ENCODE measurements at regions not wholly inside any gene's neighbourhood (a gene's known extent, or its start where the extent isn't known, plus 50 kb on each side); places are given as distances from the start of the nearest gene placed in this dataset.

DNA sequence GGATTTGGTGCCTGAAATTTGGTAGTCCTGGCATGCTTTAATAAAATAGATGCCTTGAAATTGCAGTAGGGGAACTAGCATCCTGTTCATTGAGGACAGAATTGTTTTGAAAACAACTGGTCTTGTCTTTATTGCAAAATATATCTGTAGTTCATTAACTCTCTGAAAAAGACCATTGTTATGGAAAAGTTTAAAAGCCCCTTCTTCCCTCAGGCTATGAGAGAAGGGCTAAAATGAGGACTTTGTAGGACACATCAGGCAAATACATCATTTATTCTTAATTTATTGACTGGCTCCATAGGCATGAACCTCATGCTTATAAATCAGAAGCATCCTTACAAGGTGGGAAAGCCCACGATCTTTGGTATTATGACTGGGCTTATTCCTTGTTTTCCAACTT is 221.0 kb upstream of the CBLB start:
- intact Hi-C loops (cut with DNase I; ENCODE audit: low total_unique reads): no loop called here
- no peak for DNase-seq (ENCODE audit: low spot score in 2 of 2)
- WGBS, 2 donors: 82 to 92% methylated on average over 1 of the region's 1 CpG
- H3K4me3 ChIP-seq (ENCODE audit: low read depth, poor library complexity, severe bottlenecking): no peak overlapping the region
- TF ChIP-seq POLR2A (IDR thresholded peaks at IDR 0.05): no peak
- TF ChIP-seq, protein P1, sequence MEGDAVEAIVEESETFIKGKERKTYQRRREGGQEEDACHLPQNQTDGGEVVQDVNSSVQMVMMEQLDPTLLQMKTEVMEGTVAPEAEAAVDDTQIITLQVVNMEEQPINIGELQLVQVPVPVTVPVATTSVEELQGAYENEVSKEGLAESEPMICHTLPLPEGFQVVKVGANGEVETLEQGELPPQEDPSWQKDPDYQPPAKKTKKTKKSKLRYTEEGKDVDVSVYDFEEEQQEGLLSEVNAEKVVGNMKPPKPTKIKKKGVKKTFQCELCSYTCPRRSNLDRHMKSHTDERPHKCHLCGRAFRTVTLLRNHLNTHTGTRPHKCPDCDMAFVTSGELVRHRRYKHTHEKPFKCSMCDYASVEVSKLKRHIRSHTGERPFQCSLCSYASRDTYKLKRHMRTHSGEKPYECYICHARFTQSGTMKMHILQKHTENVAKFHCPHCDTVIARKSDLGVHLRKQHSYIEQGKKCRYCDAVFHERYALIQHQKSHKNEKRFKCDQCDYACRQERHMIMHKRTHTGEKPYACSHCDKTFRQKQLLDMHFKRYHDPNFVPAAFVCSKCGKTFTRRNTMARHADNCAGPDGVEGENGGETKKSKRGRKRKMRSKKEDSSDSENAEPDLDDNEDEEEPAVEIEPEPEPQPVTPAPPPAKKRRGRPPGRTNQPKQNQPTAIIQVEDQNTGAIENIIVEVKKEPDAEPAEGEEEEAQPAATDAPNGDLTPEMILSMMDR (IDR thresholded peaks at IDR 0.05): no peak

DNA sequence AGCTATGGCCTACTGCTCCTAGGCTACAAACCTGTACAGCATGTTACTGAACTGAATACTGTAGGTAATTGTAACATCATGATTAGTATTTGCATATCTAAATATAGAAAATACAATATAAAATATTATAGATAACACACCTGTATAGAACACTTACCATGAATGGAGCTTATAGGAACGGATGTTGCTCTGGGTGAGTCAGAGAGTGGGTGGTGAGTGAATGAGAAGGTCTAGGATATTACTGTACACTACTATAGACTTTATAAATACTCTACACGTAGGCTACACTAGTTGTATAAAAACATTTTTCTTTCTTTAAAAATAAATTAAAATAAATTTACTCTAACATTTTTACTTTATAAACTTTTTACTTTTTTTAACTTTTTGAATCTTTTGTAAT is 224.0 kb upstream of the CBLB start:
- no peak for DNase-seq (ENCODE audit: low spot score in 2 of 2)
- TF ChIP-seq, protein P1 (IDR thresholded peaks at IDR 0.05): no peak
- no peak for TF ChIP-seq POLR2A (IDR thresholded peaks at IDR 0.05)
- intact Hi-C loops (cut with DNase I; ENCODE audit: low total_unique reads): no loop called here
- WGBS, 2 donors: 84 to 89% methylated on average over 2 of the region's 2 CpGs
- no peak overlapping the region for H3K4me3 ChIP-seq (ENCODE audit: low read depth, poor library complexity, severe bottlenecking)

DNA sequence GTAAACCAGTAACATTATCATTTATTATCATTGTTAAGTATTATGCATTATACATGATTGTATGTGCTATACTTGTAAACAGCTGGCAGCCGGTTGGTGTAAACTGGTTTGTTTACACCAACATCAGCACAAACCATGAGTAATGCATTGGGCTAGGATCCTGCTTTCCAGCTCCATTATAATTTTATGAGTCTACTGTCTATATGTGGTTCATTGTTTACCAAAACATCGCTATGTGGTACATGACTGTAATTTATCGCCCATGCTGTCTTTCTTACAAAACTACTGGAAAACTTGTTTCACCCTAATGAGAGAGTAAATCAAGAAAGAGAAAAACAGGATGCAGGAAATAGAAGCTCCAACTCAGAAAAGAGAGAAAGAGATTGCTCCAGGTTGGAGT is 224.8 kb upstream of the CBLB start:
- DNase-seq (ENCODE audit: low spot score in 2 of 2): no peak
- intact Hi-C loops (cut with DNase I; ENCODE audit: low total_unique reads): no loop called here
- TF ChIP-seq, protein P1 (IDR thresholded peaks at IDR 0.05): no peak
- TF ChIP-seq POLR2A (IDR thresholded peaks at IDR 0.05): no peak
- no peak overlapping the region for H3K4me3 ChIP-seq (ENCODE audit: low read depth, poor library complexity, severe bottlenecking)
- 85 to 96% methylated on average over 3 of the region's 3 CpGs for WGBS, 2 donors

DNA sequence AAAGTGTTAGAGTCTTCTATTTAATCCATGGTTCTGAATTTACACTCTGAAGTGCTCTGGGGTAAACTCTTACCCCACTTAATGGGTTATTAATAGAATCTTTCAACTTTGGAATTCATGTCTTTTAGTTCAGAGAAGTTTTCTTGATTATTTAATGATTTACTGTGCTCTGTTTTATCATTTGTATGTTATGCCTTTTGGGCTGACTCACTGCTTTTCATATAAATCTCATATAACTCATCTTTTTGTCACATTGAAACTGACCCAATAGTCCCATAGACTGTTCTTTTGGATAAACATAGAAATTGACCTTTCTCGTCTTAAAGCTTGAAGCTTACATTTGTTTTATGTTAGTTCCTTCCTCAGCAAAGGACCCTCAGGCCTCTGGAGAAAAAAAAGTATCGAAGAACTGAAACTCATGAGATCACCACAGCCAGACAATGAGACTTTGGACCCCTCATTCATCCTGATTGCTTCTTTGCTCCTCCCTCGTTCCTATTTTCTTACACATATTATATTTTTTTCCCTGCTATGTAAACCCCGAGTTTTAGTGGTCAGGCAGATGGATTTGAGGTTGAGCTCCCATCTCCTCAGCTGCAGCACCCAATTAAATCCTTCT is 229.1 kb upstream of the CBLB start:
- DNase-seq (ENCODE audit: low spot score in 2 of 2): no peak
- WGBS, 2 donors: 71 to 83% methylated on average over 4 of the region's 4 CpGs
- H3K4me3 ChIP-seq (ENCODE audit: low read depth, poor library complexity, severe bottlenecking): no peak overlapping the region
- TF ChIP-seq, protein P1 (IDR thresholded peaks at IDR 0.05): no peak
- no peak for TF ChIP-seq POLR2A (IDR thresholded peaks at IDR 0.05)
- intact Hi-C loops (cut with DNase I; ENCODE audit: low total_unique reads): no loop called here

DNA sequence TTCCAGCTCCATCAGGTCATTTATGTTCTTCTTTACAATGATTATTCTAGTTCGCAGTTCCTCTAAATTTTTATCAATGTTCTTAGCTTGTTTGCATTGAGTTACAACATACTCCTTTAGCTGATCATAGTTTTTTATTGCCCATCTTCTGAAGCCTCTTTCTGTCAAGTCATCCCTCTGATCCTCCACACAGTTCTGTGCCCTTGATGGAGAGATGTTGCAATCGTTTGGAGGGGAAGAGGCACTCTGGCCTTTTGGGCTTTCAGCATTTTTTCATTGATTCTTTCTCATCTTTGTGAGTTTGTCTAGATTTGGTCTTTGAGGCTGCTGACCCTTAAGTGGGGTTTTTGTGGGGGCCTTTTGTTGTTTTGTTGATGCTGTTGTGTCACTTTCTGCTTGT is 234.6 kb upstream of the CBLB start:
- no peak overlapping the region for H3K4me3 ChIP-seq (ENCODE audit: low read depth, poor library complexity, severe bottlenecking)
- 80 to 89% methylated on average over 2 of the region's 2 CpGs for WGBS, 2 donors
- intact Hi-C loops (cut with DNase I; ENCODE audit: low total_unique reads): no loop called here

More for the DNA sequence above, 234.6 kb upstream of the CBLB start:
- DNase-seq (ENCODE audit: low spot score in 2 of 2): no peak
- TF ChIP-seq, protein P1 (IDR thresholded peaks at IDR 0.05): no peak
- no peak for TF ChIP-seq POLR2A (IDR thresholded peaks at IDR 0.05)
